ENCODE measurements at regions not wholly inside any gene's neighbourhood (a gene's known extent, or its start where the extent isn't known, plus 50 kb on each side); places are given as distances from the start of the nearest gene placed in this dataset.

GRCh38 chr1:208430220-208430619, 186.0 kb upstream of the PLXNA2 start:
- no peak for DNase-seq (ENCODE audit: low read depth)
- TF ChIP-seq, protein P1, sequence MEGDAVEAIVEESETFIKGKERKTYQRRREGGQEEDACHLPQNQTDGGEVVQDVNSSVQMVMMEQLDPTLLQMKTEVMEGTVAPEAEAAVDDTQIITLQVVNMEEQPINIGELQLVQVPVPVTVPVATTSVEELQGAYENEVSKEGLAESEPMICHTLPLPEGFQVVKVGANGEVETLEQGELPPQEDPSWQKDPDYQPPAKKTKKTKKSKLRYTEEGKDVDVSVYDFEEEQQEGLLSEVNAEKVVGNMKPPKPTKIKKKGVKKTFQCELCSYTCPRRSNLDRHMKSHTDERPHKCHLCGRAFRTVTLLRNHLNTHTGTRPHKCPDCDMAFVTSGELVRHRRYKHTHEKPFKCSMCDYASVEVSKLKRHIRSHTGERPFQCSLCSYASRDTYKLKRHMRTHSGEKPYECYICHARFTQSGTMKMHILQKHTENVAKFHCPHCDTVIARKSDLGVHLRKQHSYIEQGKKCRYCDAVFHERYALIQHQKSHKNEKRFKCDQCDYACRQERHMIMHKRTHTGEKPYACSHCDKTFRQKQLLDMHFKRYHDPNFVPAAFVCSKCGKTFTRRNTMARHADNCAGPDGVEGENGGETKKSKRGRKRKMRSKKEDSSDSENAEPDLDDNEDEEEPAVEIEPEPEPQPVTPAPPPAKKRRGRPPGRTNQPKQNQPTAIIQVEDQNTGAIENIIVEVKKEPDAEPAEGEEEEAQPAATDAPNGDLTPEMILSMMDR (IDR thresholded peaks at IDR 0.05; ENCODE audit: low read depth, low read length, missing control alignments): no peak
- H3K4me3 ChIP-seq (ENCODE audit: low read depth, low read length): no peak overlapping the region

DNA sequence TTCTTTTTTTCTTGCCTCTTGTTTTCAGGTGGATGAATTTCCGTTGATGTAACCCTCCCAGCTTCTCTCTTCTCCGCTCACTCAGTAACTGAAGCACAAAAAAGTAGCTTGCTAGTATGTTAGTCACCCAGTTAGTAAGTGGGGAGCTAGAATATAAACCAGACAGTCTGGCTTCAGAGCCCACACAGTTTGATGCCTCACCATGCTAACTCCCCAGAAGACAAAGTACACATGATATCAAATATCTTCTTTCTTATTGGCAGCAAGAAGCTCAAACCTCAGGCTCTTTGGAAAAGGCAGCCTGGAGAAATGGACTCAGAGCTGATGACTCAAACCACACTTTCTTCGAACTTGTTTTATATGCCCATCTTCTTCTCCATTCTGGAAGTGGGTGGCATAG, 187.5 kb upstream of the PLXNA2 start:
- TF ChIP-seq, protein P1 (IDR thresholded peaks at IDR 0.05; ENCODE audit: low read depth, low read length, missing control alignments): no peak
- no peak for DNase-seq (ENCODE audit: low read depth)
- H3K4me3 ChIP-seq (ENCODE audit: low read depth, low read length): no peak overlapping the region

DNA sequence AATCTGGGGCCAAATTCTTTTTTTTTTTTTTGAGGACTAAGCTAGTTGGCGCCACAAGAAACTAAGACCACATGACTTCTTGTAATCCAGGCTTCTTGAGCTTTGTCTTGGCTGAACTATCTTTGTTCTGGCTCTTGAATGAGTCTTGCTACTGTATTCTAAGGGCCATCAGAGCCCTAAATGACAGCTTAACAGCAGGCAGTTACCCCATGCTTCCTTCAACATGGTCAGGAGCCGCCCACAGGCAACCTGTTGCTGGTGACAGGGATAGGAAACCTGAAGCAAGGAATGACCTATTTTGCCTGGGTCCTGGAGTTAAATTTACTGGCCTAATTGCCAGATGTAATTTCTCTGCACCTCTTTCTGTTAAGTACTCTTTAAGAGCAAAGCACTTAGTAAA, 188.2 kb upstream of the PLXNA2 start:
- no peak for DNase-seq (ENCODE audit: low read depth)
- TF ChIP-seq, protein P1 (IDR thresholded peaks at IDR 0.05; ENCODE audit: low read depth, low read length, missing control alignments): no peak
- no peak overlapping the region for H3K4me3 ChIP-seq (ENCODE audit: low read depth, low read length)

DNA sequence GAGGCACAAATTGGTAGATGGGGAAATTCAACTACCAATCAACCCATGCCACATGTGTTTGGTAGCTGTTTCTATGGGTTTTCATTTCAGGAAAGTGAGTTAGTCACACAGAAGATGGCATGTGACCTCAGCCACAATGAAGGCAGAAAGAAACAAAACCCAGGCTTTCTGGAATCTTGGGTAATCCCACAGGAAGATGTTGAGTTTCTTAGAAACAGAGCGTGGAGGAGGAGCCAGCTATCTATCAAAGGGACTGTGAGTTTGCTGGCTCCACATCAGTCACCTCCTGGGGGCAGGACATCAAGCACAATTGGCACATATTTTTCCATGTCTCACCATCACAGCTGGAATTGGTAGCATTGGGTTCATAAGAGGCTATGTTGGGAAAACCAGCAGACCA, 188.9 kb upstream of the PLXNA2 start:
- DNase-seq (ENCODE audit: low read depth): no peak
- TF ChIP-seq, protein P1 (IDR thresholded peaks at IDR 0.05; ENCODE audit: low read depth, low read length, missing control alignments): no peak

DNA sequence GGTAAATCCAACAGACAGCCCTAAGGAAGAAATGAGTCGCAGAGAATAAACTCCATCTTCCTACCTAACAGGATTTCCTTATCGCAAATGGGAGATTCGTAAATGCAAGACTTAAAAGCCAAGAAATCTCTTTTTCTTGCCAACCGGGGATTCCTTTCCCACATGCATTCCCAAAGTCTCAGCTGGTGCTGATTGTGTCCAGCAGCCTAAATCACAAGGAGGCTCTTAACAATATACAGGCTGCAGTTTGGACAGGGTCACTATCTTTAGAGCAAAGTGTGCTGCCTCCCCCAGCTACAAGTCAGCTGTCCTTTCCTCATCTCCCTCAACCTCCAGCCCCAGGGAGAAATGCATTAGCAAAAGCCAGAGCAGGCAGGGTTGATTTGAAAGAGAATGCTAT, 189.8 kb upstream of the PLXNA2 start:
- no peak overlapping the region for H3K4me3 ChIP-seq (ENCODE audit: low read depth, low read length)
- no peak for DNase-seq (ENCODE audit: low read depth)
- TF ChIP-seq, protein P1 (IDR thresholded peaks at IDR 0.05; ENCODE audit: low read depth, low read length, missing control alignments): no peak

More for the DNA sequence above, 188.9 kb upstream of the PLXNA2 start:
- H3K4me3 ChIP-seq (ENCODE audit: low read depth, low read length): no peak overlapping the region

GRCh38 chr1:208437401-208437800, 193.2 kb upstream of the PLXNA2 start:
- TF ChIP-seq, protein P1 (IDR thresholded peaks at IDR 0.05; ENCODE audit: low read depth, low read length, missing control alignments): no peak
- no peak for DNase-seq (ENCODE audit: low read depth)
- no peak overlapping the region for H3K4me3 ChIP-seq (ENCODE audit: low read depth, low read length)

GRCh38 chr1:208438112-208438699, 194.0 kb upstream of the PLXNA2 start:
- DNase-seq (ENCODE audit: low read depth): no peak
- no peak overlapping the region for H3K4me3 ChIP-seq (ENCODE audit: low read depth, low read length)
- TF ChIP-seq, protein P1 (IDR thresholded peaks at IDR 0.05; ENCODE audit: low read depth, low read length, missing control alignments): no peak
